HG03066 (cell line): ENCODE measurements at regions not wholly inside any gene's neighbourhood (a gene's known extent, or its start where the extent isn't known, plus 50 kb on each side); places are given as distances from the start of the nearest gene placed in this dataset.
"Not testable (repeated sequence)": the region's sequence is repeated elsewhere in the genome, so short reads cannot be mapped to it uniquely, and the experiment has no call there.

Experiments
- ATAC-seq: cut with Tn5 transposase; IDR thresholded peaks from one replicate; pipeline ENCODE4 v1.9.1; 2021; ENCODE audit warnings: low read depth; ENCODE audit not compliant: unreplicated experiment

GRCh38 chr5:118115791-118116190 is 872.6 kb downstream of the DTWD2 start:
- ATAC-seq, result no peak

GRCh38 chr5:118111956-118112355 is 876.4 kb downstream of the DTWD2 start:
- no peak for ATAC-seq

GRCh38 chr5:118107246-118107645 is 881.1 kb downstream of the DTWD2 start:
- ATAC-seq, result not testable (repeated sequence)

GRCh38 chr5:118098716-118099115 is 889.6 kb downstream of the DTWD2 start:
- no peak for ATAC-seq

GRCh38 chr5:118095115-118095514 is 893.2 kb downstream of the DTWD2 start:
- ATAC-seq, result no peak

- no peak for ATAC-seq
Measured at GRCh38 chr5:118088448-118088847, 899.9 kb downstream of the DTWD2 start.

GRCh38 chr5:118076490-118076889 is 911.9 kb downstream of the DTWD2 start:
- no peak for ATAC-seq

- ATAC-seq, result no peak
Measured at GRCh38 chr5:118070041-118070440, 918.3 kb downstream of the DTWD2 start.

- ATAC-seq, result no peak
Measured at GRCh38 chr5:118069452-118069851, 918.9 kb downstream of the DTWD2 start.

GRCh38 chr5:118068886-118069285 is 919.5 kb downstream of the DTWD2 start:
- ATAC-seq, result no peak

- not testable (repeated sequence) for ATAC-seq
Measured at GRCh38 chr5:118063836-118064235, 924.5 kb downstream of the DTWD2 start.

GRCh38 chr5:118060833-118061232 is 927.5 kb downstream of the DTWD2 start:
- ATAC-seq, result no peak

- no peak for ATAC-seq
Measured at GRCh38 chr5:118052503-118052902, 935.8 kb downstream of the DTWD2 start.

GRCh38 chr5:118044169-118044568 is 944.2 kb downstream of the DTWD2 start:
- ATAC-seq, result no peak

GRCh38 chr5:118043531-118043930 is 944.8 kb downstream of the DTWD2 start:
- no peak for ATAC-seq

GRCh38 chr5:118042076-118042475 is 946.3 kb downstream of the DTWD2 start:
- no peak for ATAC-seq

GRCh38 chr5:118040496-118040895 is 947.9 kb downstream of the DTWD2 start:
- ATAC-seq, result no peak

- no peak for ATAC-seq
Measured at GRCh38 chr5:118033686-118034338, 954.5 kb downstream of the DTWD2 start.

- ATAC-seq, result no peak
Measured at GRCh38 chr5:118029807-118030206, 958.5 kb downstream of the DTWD2 start.

GRCh38 chr5:118022062-118022461 is 966.3 kb downstream of the DTWD2 start:
- no peak for ATAC-seq

GRCh38 chr5:118017536-118017935 is 970.8 kb downstream of the DTWD2 start:
- no peak for ATAC-seq

- no peak for ATAC-seq
Measured at GRCh38 chr5:118016396-118016795, 972.0 kb downstream of the DTWD2 start.

GRCh38 chr5:118015511-118015910 is 972.8 kb downstream of the DTWD2 start:
- ATAC-seq, result no peak
